ENCODE measurements at regions not wholly inside any gene's neighbourhood (a gene's known extent, or its start where the extent isn't known, plus 50 kb on each side); places are given as distances from the start of the nearest gene placed in this dataset.

DNA sequence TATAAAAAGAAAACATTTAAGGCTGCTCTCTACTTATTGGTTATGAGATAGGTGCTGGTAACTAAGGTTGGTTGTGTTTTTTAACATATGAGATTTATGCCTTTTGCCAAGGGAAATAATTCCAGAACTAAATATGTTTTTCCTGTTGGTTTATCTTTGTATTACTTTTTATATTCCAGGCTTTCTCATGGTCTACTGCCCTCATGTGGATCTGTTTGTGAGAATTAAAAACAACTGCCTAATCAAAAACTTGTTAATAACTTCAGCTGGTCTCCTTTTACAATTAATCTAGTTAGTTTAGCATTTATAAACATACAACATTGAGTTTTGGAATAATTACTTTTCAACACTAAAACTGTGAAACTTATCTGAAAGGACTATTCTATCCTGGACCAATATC lies 1208.3 kb downstream of the ADGRL3 start:
- TF ChIP-seq, protein P1, sequence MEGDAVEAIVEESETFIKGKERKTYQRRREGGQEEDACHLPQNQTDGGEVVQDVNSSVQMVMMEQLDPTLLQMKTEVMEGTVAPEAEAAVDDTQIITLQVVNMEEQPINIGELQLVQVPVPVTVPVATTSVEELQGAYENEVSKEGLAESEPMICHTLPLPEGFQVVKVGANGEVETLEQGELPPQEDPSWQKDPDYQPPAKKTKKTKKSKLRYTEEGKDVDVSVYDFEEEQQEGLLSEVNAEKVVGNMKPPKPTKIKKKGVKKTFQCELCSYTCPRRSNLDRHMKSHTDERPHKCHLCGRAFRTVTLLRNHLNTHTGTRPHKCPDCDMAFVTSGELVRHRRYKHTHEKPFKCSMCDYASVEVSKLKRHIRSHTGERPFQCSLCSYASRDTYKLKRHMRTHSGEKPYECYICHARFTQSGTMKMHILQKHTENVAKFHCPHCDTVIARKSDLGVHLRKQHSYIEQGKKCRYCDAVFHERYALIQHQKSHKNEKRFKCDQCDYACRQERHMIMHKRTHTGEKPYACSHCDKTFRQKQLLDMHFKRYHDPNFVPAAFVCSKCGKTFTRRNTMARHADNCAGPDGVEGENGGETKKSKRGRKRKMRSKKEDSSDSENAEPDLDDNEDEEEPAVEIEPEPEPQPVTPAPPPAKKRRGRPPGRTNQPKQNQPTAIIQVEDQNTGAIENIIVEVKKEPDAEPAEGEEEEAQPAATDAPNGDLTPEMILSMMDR (optimal IDR thresholded peaks at IDR 0.05 in 1 of 3, IDR thresholded peaks at IDR 0.05 in 1 of 3, conservative IDR thresholded peaks at IDR 0.05 in 1 of 3; ENCODE audit: extremely low read depth in 1 of 3, insufficient read depth in 2 of 3, low read length in 3 of 3): no peak
- TF ChIP-seq EZH2 (IDR thresholded peaks at IDR 0.05; ENCODE audit: low read length): no peak

Data from keratinocyte (primary cell).